Osteocyte (in vitro differentiated cells): ENCODE measurements at regions not wholly inside any gene's neighbourhood (a gene's known extent, or its start where the extent isn't known, plus 50 kb on each side); places are given as distances from the start of the nearest gene placed in this dataset.
"Not testable (repeated sequence)": the region's sequence is repeated elsewhere in the genome, so short reads cannot be mapped to it uniquely, and the experiment has no call there.

Source experiments
- DNase-seq: peaks from one replicate; pipeline ENCODE4 v3.0.0; 2021; ENCODE audit warnings: mixed read lengths; ENCODE audit not compliant: unreplicated experiment; ENCODE audit errors: extremely low spot score
- H3K27ac Mint-ChIP-seq: one replicate; pipeline ENCODE4 v1.8.0; 2021; ENCODE audit warnings: mild to moderate bottlenecking, mixed read lengths; ENCODE audit not compliant: unreplicated experiment
- H3K27me3 Mint-ChIP-seq: one replicate; pipeline ENCODE4 v1.8.0; 2021; ENCODE audit warnings: mixed read lengths; ENCODE audit not compliant: unreplicated experiment
- H3K36me3 Mint-ChIP-seq: one replicate; pipeline ENCODE4 v1.8.0; 2021; ENCODE audit warnings: mixed read lengths; ENCODE audit not compliant: unreplicated experiment
- H3K4me1 Mint-ChIP-seq: one replicate; pipeline ENCODE4 v1.8.0; 2021; ENCODE audit warnings: mixed read lengths; ENCODE audit not compliant: unreplicated experiment
- H3K4me3 Mint-ChIP-seq: one replicate; pipeline ENCODE4 v1.8.0; 2021; ENCODE audit warnings: mild to moderate bottlenecking, moderate library complexity, mixed read lengths; ENCODE audit not compliant: unreplicated experiment
- H3K9me3 Mint-ChIP-seq: one replicate; pipeline ENCODE4 v1.8.0; 2021; ENCODE audit warnings: mixed read lengths; ENCODE audit not compliant: unreplicated experiment
- CTCF ChIP-seq: fragments of 200-600 bp; sonication (generic); IDR thresholded peaks from 2 replicates; pipeline ENCODE4 v1.5.0; 2021; ENCODE audit warnings: antibody characterized with exemption, mild to moderate bottlenecking, moderate library complexity

- no peak for DNase-seq
- no peak for TF ChIP-seq CTCF
- H3K36me3 Mint-ChIP-seq, result no peaks in the 10 kb centered on the region
- peaks cover 3% of the 10 kb centered on the region for H3K27me3 Mint-ChIP-seq
- H3K9me3 Mint-ChIP-seq, result peaks cover 4% of the 10 kb centered on the region
- no peak overlapping the region for H3K4me3 Mint-ChIP-seq
- H3K4me1 Mint-ChIP-seq, result no peaks in the 10 kb centered on the region
- no peak overlapping the region for H3K27ac Mint-ChIP-seq
Measured at GRCh38 chr3:145471976-145472375, 689.0 kb downstream of the PLOD2 start.

- H3K4me1 Mint-ChIP-seq, H3K9me3 Mint-ChIP-seq, H3K27ac Mint-ChIP-seq, DNase-seq, H3K4me3 Mint-ChIP-seq, H3K36me3 Mint-ChIP-seq: not testable (repeated sequence)
- H3K27me3 Mint-ChIP-seq, result peaks cover 17% of the 10 kb centered on the region
Measured at GRCh38 chr3:145482735-145483134, 678.2 kb downstream of the PLOD2 start.

DNA sequence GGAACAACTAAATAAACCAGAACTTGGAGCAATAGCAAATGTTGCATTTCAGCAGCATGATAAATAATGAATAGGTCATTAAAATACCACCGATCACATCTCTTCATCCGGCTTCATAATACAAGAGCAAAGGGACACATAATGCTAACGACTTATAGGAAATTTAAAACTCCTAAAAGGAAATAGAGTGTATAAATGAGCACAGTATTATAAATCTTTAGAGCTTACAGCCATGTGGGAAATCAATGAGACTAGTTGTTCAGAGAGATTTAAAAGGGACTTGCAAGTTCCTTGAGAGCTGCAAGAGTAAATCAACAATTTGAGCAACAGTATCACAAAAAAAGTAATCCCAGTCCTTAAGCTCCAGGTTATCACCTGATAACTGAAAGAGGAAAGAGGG is 677.0 kb downstream of the PLOD2 start:
- Mint-ChIP-seq H3K4me3 (no peak overlapping the region), H3K9me3 (no peaks in the 10 kb centered on the region), H3K27ac (no peak overlapping the region), H3K4me1 (no peaks in the 10 kb centered on the region), H3K36me3 (no peaks in the 10 kb centered on the region), H3K27me3 (peaks cover 19% of the 10 kb centered on the region)
- TF ChIP-seq CTCF, result no peak
- no peak for DNase-seq

GRCh38 chr3:145489011-145489410 is 672.0 kb downstream of the PLOD2 start:
- DNase-seq, result no peak
- peaks cover 13% of the 10 kb centered on the region for H3K27me3 Mint-ChIP-seq
- H3K27ac Mint-ChIP-seq, result no peak overlapping the region
- H3K4me1 Mint-ChIP-seq, result no peaks in the 10 kb centered on the region
- no peaks in the 10 kb centered on the region for H3K9me3 Mint-ChIP-seq
- TF ChIP-seq CTCF, result no peak
- no peaks in the 10 kb centered on the region for H3K36me3 Mint-ChIP-seq
- no peak overlapping the region for H3K4me3 Mint-ChIP-seq

DNA sequence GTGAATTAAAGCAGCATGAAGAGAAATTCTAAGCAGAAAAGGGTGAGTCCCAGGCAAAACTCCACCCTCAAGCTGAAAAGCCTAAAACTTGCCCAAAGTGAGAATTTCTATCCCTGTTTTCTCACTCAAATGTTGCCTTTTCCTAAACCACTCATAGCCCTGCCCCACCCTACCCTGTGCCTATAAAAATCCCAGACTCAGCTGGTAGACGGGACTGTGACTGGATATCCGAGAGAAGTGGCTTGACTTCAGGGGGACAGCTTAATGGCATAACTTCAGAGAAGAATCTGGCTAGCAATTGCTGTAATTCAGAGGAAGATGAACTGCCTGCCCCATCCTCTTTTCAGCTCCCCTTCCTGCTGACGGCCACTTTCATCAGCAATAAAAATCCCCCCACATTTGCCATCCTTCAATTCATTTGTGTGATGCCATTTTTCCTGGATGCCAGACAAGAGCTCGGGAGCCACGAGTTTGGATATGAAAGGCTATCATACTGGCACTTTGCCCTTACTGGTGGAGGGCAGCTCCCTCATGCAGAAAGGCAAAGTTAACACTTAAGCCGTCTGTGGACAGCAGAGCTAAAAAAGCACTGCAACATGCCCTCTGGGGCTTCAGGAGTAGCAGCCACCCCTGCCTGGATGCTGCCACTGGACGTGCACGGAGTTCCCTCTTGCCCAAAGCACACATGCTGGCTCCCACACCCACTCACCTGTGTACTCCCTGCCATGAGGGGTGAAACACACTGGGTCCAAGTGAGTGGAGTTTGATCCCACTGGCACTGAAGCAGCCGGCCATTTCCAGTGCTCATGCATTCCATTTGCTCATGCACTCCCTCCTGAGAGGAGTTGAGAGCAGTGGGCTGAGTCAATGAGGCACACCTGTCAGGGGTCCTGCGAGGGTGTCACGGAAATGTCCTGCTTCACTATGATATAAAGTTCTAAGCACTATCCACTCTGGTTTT is 670.6 kb downstream of the PLOD2 start:
- H3K27ac Mint-ChIP-seq, result no peak overlapping the region
- H3K9me3 Mint-ChIP-seq, result no peaks in the 10 kb centered on the region
- TF ChIP-seq CTCF, result no peak
- H3K4me3 Mint-ChIP-seq, result no peak overlapping the region
- DNase-seq, result no peak
- no peaks in the 10 kb centered on the region for H3K4me1 Mint-ChIP-seq
- peaks cover 7% of the 10 kb centered on the region for H3K27me3 Mint-ChIP-seq
- no peaks in the 10 kb centered on the region for H3K36me3 Mint-ChIP-seq
